Stimulated activated CD8-positive, alpha-beta memory T cell treated with anti-CD3 and anti-CD28 coated beads, Interleukin-7, amount 100 ng/mL, for 48 hours (primary cell): ENCODE measurements at regions not wholly inside any gene's neighbourhood (a gene's known extent, or its start where the extent isn't known, plus 50 kb on each side); places are given as distances from the start of the nearest gene placed in this dataset.
"Not testable (repeated sequence)": the region's sequence is repeated elsewhere in the genome, so short reads cannot be mapped to it uniquely, and the experiment has no call there.

ENCODE experiments used
- DNase-seq, 2 donors: peaks; one replicate each; pipeline ENCODE4 v3.0.0-alpha.2; 2020; ENCODE audit warnings: low read depth in 1 of 2; ENCODE audit errors: extremely low read depth in 1 of 2

GRCh38 chr16:60302676-60303075 is 1568.6 kb upstream of the GOT2 start:
- DNase-seq, result no peak

GRCh38 chr16:60302261-60302660 is 1568.1 kb upstream of the GOT2 start:
- no peak for DNase-seq

GRCh38 chr16:60299241-60299776 is 1565.2 kb upstream of the GOT2 start:
- DNase-seq, result no peak

- no peak for DNase-seq
Observed at GRCh38 chr16:60295451-60295850, 1561.3 kb upstream of the GOT2 start.

GRCh38 chr16:60285794-60286193 is 1551.7 kb upstream of the GOT2 start:
- no peak for DNase-seq

- DNase-seq, result no peak
Observed at GRCh38 chr16:60279061-60279665, 1545.0 kb upstream of the GOT2 start.

- DNase-seq, result no peak
Observed at GRCh38 chr16:60274431-60275019, 1540.4 kb upstream of the GOT2 start.

- no peak for DNase-seq
Observed at GRCh38 chr16:60271781-60272180, 1537.7 kb upstream of the GOT2 start.

DNA sequence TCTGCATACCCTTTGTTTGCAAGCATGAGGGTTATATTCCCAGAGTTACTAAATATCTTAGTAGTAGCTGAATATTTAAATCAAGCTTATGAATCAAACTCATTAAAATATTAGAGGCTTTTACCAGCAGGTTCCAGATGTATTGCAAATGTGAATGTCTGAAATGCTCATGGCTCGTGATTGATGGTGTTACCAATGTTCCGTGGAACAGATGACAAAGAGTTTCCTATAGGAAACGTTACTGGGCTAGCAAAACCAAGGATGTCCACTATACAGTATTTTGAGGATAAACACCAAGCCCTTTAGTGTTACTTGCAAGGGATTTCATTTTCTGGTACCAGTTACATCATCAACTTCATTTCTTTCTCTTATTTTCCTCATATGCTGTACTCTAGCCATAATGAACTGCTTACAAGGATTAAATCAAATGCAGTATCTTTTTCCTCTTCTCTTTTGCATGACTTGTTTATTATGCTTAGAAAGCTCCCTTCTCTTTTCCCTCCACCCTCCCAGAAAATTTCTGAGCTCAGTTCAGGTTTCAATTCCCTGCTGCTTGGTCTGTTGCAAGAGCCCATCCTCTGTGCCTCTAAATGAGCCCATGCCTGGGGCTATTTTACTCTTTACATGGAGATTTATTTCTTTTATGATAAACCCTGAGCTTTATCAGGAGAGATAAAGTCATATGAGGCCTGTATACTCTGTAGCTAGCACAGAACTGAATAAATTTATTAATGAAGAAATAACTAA is 1537.1 kb upstream of the GOT2 start:
- no peak for DNase-seq

- no peak for DNase-seq
Observed at GRCh38 chr16:60261425-60261824, 1527.3 kb upstream of the GOT2 start.

- no peak for DNase-seq
Observed at GRCh38 chr16:60259956-60260355, 1525.8 kb upstream of the GOT2 start.

DNA sequence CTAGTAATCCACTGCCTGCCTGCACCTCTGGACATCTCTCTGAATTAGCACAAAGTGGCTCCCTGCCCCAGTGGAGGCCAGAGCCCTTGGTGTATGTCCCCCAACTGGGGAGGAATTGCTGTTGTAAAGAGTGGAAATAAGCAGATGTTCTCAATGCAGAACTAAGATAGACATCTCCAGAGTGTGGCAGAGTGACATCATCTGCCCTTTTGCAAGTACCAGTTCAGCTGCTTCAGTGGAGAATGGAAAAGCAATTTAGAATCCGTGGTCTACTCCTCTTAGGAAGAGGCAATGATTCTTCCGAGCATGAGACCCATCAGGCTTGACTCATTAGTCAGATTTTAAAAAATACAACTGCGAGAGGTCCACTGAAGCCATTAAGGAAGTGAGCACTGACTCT is 1512.0 kb upstream of the GOT2 start:
- no peak for DNase-seq

DNA sequence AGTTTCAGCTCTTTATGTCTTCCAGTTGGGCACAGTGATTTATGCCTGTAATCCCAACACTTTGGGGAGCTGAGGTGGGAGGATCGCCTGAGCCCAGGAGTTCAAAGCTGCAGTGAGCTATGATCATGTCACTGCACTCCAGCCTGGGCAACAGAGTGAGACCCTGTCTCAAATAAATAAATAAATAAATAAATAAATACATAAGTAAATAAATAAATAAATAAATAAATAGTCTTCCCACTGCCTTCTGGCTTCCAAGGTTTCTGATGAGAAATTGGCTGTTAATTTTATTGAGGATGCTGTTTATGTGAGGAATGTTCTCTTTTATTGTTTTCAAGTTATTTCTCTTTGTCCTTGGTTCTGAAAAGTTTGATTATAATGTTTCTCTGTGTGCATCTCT is 1507.6 kb upstream of the GOT2 start:
- no peak for DNase-seq

DNA sequence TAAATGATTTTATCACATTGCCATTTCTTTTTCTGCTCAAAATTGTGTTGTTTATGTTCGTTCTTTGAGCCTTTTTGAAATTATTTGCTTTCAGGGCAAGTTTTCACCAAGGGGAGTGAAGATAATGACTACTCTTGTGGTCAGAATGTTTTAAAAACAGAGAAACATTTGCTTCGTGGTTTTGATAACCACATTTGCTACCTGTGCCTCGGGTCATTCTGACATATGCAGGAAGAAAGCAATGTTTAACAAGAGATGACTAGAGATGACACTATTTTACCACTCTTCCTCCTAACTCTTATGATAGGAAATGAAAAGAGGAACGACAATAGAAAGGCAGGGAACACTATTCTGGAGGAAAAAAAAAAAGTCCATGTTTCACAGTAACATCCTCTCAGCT is 1496.5 kb upstream of the GOT2 start:
- DNase-seq, result no peak

DNA sequence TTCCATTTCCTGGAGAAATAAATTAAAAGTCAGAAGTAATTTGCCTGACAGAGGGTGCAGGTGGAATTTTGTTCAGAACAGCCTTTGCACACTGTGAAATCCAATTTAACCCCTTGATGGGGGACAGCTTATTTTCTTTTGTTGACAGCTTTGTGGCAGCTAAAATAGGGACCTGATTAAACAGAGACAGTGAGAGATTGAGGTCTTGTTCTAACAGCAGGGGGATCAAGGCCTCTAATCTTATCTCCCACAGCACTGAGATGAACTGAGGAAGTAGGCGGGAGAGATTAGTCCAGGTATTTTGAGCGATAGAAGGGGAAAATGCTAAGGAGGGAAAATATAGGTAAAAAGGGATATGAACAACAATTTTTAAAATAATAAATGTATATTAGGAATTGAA is 1491.4 kb upstream of the GOT2 start:
- DNase-seq, result no peak

- DNase-seq, result no peak
Observed at GRCh38 chr16:60217787-60218186, 1483.7 kb upstream of the GOT2 start.

- DNase-seq, result no peak
Observed at GRCh38 chr16:60214311-60214710, 1480.2 kb upstream of the GOT2 start.

DNA sequence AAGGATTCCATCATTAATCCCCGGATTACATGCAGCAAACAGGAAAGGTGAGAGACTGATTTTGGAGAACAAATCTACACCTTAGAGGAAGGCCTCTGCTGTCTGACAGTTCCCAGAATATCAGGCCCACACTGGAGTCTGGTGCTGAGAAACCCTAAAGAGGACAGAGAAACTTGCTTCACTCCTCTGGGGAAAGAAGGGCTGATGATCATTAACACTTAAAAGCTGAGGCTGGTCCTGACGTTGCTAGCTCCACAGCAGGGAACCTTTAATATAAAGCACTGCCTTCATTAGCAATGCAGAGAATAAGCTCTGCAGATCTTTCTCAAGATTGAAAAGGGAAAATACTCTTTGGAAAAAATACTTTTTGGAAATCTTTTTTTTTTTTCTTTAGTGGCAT is 1472.4 kb upstream of the GOT2 start:
- DNase-seq, result no peak

DNA sequence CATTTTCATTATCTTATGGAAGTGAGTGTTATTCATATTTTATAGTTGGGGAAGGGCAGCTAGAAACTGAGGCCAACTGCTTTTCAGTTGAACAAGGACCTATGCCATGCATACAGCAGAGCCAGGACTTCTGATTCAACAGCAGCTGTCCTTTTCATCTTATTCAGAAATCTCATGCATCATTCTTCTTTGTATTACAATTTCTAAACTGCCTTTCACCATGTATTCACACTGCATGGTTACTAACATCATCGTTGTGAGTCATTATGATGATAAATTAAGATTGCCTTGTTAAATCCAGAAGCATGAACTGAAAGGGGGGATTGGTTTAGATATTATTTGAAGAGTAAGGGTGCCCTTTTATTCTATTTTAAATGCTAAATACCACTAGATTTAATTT is 1470.1 kb upstream of the GOT2 start:
- no peak for DNase-seq

DNA sequence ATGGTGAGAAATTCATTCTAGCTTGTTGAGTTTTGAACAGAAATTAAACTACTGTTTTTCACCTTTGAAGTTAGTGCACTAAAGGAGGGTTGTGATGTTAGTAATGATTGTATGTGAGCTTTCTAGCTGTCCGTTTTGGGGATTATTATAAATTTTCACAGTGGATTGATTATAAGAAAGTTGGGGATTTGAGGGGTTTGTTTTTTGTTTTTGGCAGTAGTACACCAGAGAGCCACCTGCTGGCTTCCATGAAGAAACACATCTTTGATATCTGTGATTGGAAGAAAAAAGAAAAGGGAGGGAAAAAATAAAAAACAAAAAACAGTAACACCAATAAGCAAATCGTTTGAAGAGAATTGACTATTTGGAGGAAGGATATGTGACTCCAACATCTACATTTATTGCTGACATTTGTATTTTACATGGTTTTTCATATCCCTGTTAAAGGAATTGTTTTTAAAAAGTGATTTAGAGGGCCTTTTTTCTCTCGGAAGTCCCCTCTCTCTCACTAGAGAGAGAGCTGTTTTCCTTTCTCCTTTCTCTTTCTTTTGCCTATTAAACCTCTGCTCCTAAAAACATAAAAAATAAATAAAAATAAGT is 1469.5 kb upstream of the GOT2 start:
- no peak for DNase-seq

DNA sequence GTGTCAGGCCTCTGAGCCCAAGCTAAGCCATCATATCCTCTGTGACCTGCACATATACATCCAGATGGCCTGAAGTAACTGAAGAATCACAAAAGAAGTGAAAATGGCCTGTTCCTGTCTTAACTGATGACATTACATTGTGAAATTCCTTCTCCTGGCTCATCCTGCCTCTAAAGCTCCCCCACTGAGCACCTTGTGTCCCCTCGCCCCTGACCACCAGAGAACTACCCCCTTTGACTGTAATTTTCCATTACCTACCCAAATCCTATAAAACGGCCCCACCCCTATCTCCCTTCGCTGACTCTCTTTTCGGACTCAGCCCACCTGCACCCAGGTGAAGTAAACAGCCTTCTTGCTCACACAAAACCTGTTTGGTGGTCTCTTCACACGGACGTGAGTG is 1466.6 kb upstream of the GOT2 start:
- not testable (repeated sequence) for DNase-seq

DNA sequence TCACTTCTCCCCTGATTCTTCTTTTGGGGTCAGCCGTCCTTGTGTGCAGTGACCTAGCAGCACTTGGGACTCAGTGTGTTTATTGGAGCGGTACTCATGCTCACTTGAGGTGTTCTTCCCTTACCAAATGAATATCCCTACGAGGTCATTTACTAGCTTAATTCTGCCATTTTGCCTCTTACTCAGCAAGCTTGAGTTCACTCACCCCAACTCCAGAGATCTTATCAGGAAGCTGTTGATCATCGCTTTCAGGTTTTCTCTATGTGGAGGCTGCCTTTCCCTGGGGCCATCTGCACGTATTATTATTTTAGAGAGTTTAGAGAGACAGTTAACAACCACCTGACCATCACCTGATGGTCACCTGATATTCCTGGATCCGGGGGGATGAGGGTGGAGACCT is 1466.0 kb upstream of the GOT2 start:
- DNase-seq, result no peak
